SK-N-SH (cell line): ENCODE measurements at regions not wholly inside any gene's neighbourhood (a gene's known extent, or its start where the extent isn't known, plus 50 kb on each side); places are given as distances from the start of the nearest gene placed in this dataset.

Source experiments
- CTCF ChIA-PET: fragments of 300-600, 350-600 bp; formaldehyde crosslinking; extraction: SDS; loops from one replicate; lab custom pipeline; 2021; lab: Yijun Ruan, JAX
- POLR2A ChIA-PET: fragments of 350-600 bp; sonication (Branson Sonifier 250); formaldehyde crosslinking; extraction: SDS; loops from one replicate; lab custom pipeline; 2020; ENCODE audit warnings: antibody characterized with exemption, inconsistent platforms; lab: Yijun Ruan, JAX
- DNase-seq: peaks from one replicate; pipeline ENCODE4 v3.0.0; 2012
- H2AFZ ChIP-seq: fragments of 200-600 bp; sonication (generic); 2 replicates; pipeline ENCODE4 v1.8.1; 2016; ENCODE audit warnings: antibody characterized with exemption, mild to moderate bottlenecking, low read depth
- H3F3A ChIP-seq: fragments of 200-600 bp; sonication (generic); replicated peaks from 2 replicates; pipeline ENCODE3; 2016; ENCODE audit warnings: antibody characterized with exemption, mild to moderate bottlenecking; ENCODE audit not compliant: insufficient read depth
- H3K27ac ChIP-seq, 2 experiments: fragments of 200-500 bp in 1 of 2; fragments of 200-600 bp in 1 of 2; sonication (Bioruptor generic) in 1 of 2; sonication (generic), shearing (Covaris generic) in 1 of 2; 2 replicates each; pipeline versions ENCODE4 v1.5.1 to v1.6.1; 2014 to 2016; ENCODE audit warnings: low read depth in 2 of 2, inconsistent platforms in 1 of 2, low read length in 1 of 2, mild to moderate bottlenecking in 1 of 2, mixed read lengths in 1 of 2
- H3K27me3 ChIP-seq: fragments of 200-600 bp; sonication (generic), shearing (Covaris generic); 2 replicates; pipeline ENCODE4 v1.6.1; 2016; ENCODE audit warnings: mixed run types; ENCODE audit not compliant: insufficient read depth
- H3K36me3 ChIP-seq, 2 experiments: fragments of 200-500 bp in 1 of 2; fragments of 200-600 bp in 1 of 2; sonication (Bioruptor generic) in 1 of 2; sonication (generic) in 1 of 2; replicated peaks in 1 of 2; 2 replicates each; pipeline versions ENCODE3 to v1.5.1; 2014 to 2016; ENCODE audit warnings: low read length in 1 of 2, mild to moderate bottlenecking in 1 of 2; ENCODE audit not compliant: insufficient read depth in 2 of 2, control insufficient read depth in 1 of 2
- H3K4me1 ChIP-seq, 2 experiments: fragments of 200-500 bp in 1 of 2; fragments of 200-600 bp in 1 of 2; sonication (Bioruptor generic) in 1 of 2; sonication (generic), shearing (Covaris generic) in 1 of 2; 2 replicates each; pipeline versions ENCODE4 v1.5.1 to v1.6.1; 2014 to 2016; ENCODE audit warnings: low read depth in 1 of 2, low read length in 1 of 2, mixed run types in 1 of 2; ENCODE audit not compliant: insufficient read depth in 2 of 2, control insufficient read depth in 1 of 2
- H3K4me2 ChIP-seq: fragments of 200-600 bp; sonication (generic), shearing (Covaris generic); 2 replicates; pipeline ENCODE4 v1.6.1; 2017; ENCODE audit warnings: mixed run types
- H3K4me3 ChIP-seq, 2 experiments: fragments of 200-500 bp in 1 of 2; fragments of 200-600 bp in 1 of 2; sonication (Bioruptor generic) in 1 of 2; sonication (generic), shearing (Covaris generic) in 1 of 2; 2 replicates each; pipeline versions ENCODE4 v1.5.1 to v1.8.1; 2014 to 2016; ENCODE audit warnings: low read depth in 2 of 2, inconsistent platforms in 1 of 2, low read length in 1 of 2, mild to moderate bottlenecking in 1 of 2, mixed read lengths in 1 of 2, moderate library complexity in 1 of 2
- H3K79me2 ChIP-seq: fragments of 200-600 bp; sonication (generic); 2 replicates; pipeline ENCODE4 v1.8.1; 2017; ENCODE audit warnings: mild to moderate bottlenecking; ENCODE audit not compliant: insufficient read depth
- H3K9ac ChIP-seq: fragments of 200-600 bp; sonication (generic); 2 replicates; pipeline ENCODE4 v1.6.1; 2017; ENCODE audit warnings: mixed run types
- H3K9me2 ChIP-seq: fragments of 200-600 bp; sonication (generic); 2 replicates; pipeline ENCODE4 v1.6.1; 2017; ENCODE audit warnings: mixed run types
- H3K9me3 ChIP-seq: fragments of 200-600 bp; sonication (generic); 2 replicates; pipeline ENCODE4 v1.6.1; 2017; ENCODE audit warnings: mixed run types, mild to moderate bottlenecking, moderate library complexity
- H4K20me1 ChIP-seq: fragments of 200-600 bp; sonication (generic); 2 replicates; pipeline ENCODE4 v1.6.1; 2017; ENCODE audit warnings: mild to moderate bottlenecking, mixed run types; ENCODE audit not compliant: insufficient read depth
- GATA2 ChIP-seq: sonication (generic); formaldehyde crosslinking; IDR thresholded peaks from 2 replicates; pipeline ENCODE4 v1.5.0; 2020; ENCODE audit warnings: mild to moderate bottlenecking, missing genetic modification reagents
- NFIC ChIP-seq: IDR thresholded peaks from 2 replicates; pipeline ENCODE4 v1.4.0; 2012; ENCODE audit warnings: borderline replicate concordance
- RCOR1 ChIP-seq: fragments of 150-350 bp; IDR thresholded peaks from 2 replicates; pipeline ENCODE4 v1.6.1; 2017; ENCODE audit warnings: antibody characterized with exemption, low read length
- TAF1 ChIP-seq: IDR thresholded peaks from 2 replicates; pipeline ENCODE4 v1.6.1; 2012; ENCODE audit warnings: low read depth, mild to moderate bottlenecking, low read length, moderate library complexity, borderline replicate concordance
- YY1 ChIP-seq: IDR thresholded peaks from 2 replicates; pipeline ENCODE4 v1.4.0; 2012; ENCODE audit warnings: low read depth, mild to moderate bottlenecking
- WGBS: methylation state at CpG from one replicate; pipeline ENCODE4 v1.1.6; 2017; ENCODE audit warnings: low lambda C conversion rate; 5-methylcytosine and 5-hydroxymethylcytosine counted together
- TF ChIP-seq, protein P1 (sequence below): IDR thresholded peaks from 2 replicates; pipeline ENCODE4 v1.4.0; 2012; ENCODE audit warnings: low read depth, borderline replicate concordance
- TF ChIP-seq, protein P2 (sequence below): fragments of 200-600 bp; sonication (generic); IDR thresholded peaks from 2 replicates; pipeline ENCODE4 v1.6.1; 2017; ENCODE audit warnings: antibody characterized with exemption, mild to moderate bottlenecking, moderate library complexity

DNA sequence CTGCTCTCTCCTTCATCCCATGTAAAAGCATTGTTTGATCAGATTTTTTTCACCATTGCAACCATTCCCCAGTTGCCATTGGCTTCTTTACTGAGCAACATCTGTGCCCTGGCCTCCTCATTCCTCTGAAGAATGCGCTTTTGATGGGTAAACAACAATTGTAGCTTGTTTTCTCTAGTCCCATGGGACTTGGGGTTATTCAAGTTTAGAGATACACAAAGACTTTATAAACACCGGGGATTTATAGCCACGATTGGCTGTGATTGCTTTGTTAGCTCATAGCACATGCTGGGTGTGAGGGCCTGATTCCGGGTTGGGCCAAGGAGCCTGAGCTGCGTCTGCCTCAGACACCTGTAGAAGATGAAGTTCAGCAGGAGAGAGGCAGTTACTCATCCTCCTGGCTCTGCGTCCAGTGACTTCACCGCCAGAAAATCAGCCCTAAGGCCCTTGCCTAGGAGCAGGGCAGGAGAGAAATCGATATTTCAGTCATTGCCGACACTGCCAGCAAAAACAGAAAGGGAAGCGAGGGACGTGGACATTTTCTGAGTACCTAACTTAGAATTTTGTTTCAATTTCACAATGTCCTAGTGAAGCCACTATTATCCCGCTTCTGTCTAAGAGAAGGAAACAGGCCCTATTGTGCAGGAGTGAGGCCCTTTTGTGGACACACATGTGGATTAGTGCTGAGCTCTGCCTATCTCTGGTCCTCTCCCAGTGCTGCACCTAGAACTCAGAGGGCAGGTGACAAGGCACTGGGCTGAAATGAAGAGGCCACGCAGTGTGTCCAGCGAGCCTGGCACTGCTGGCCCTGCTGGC, 159.8 kb upstream of the USP24 start:
- Histone ChIP-seq H3K4me2 (no peak overlapping the region), H3K27ac (peak overlapping the region in 1 of 2 experiments; percentile 62; a peak in 1 of 4 replicates)
- CTCF ChIA-PET: interaction anchor here (0.7 to 3.2 kb wide), 54 partner anchors 10 to 1334 kb away, joined by 3 to 38 read pairs (median 4); partner anchors contain the start of gene PLPP3

DNA sequence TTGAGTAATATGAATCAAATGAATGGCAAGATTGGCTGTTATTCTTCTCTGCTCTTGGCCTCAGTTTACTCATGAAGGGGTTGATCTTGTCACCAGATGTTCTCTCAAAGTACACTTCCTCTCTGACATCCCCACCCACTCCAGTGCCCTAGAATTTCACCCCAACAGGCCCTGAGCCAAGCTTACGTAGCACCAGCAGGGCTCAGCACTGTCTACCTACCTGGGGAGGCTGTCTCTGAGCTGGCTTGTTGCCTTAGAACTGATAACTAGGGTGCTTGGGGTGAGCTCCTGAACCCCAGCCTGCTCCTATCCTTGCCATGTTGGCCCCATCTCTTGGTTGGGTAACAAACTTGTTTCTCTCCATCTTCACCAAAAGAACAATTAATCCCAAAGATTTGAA, 159.1 kb upstream of the USP24 start:
- Histone ChIP-seq H3K4me2 (no peak overlapping the region), H3K36me3 (no peaks in the 10 kb centered on the region), H3F3A (no peaks in the 10 kb centered on the region), H4K20me1 (no peaks in the 10 kb centered on the region), H2AFZ (no peak overlapping the region), H3K27ac (no peak overlapping the region), H3K9ac (no peak overlapping the region), H3K9me2 (no peaks in the 10 kb centered on the region), H3K4me3 (no peak overlapping the region), H3K27me3 (no peaks in the 10 kb centered on the region), H3K79me2 (no peaks in the 10 kb centered on the region), H3K4me1 (peaks cover 0 to 7% of the 10 kb centered on the region in 2 experiments; a peak in 1 of 4 replicates), H3K9me3 (no peaks in the 10 kb centered on the region)
- no peak for DNase-seq
- no peak for TF ChIP-seq GATA2 (CRISPR knock-in tag)
- TF ChIP-seq TAF1: no peak
- ChIA-PET CTCF (interaction anchor here (0.6 to 3.2 kb wide), 8 partner anchors 12 to 1211 kb away, joined by 3 to 26 read pairs (median 4); no protein-coding TSS in a partner anchor), POLR2A (interaction anchor here (0.6 kb wide), 1 partner anchor 10 kb away, joined by 3 read pairs; no protein-coding TSS in a partner anchor)
- 100% methylated on average over 1 of the region's 1 CpG for WGBS

More for the DNA sequence above, 159.8 kb upstream of the USP24 start:
- WGBS: 93% methylated on average over 13 of the region's 14 CpGs
- no peaks in the 10 kb centered on the region for H3K9me3 ChIP-seq
- no peaks in the 10 kb centered on the region for H4K20me1 ChIP-seq
- no peaks in the 10 kb centered on the region for H3K27me3 ChIP-seq
- no peaks in the 10 kb centered on the region for H3K79me2 ChIP-seq
- no peak for DNase-seq
- H3K9me2 ChIP-seq: no peaks in the 10 kb centered on the region
- no peaks in the 10 kb centered on the region for H3K36me3 ChIP-seq
- no peak overlapping the region for H3K9ac ChIP-seq
- TF ChIP-seq, protein P1, sequence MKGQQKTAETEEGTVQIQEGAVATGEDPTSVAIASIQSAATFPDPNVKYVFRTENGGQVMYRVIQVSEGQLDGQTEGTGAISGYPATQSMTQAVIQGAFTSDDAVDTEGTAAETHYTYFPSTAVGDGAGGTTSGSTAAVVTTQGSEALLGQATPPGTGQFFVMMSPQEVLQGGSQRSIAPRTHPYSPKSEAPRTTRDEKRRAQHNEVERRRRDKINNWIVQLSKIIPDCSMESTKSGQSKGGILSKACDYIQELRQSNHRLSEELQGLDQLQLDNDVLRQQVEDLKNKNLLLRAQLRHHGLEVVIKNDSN: no peak
- TF ChIP-seq YY1: no peak
- no peak for TF ChIP-seq GATA2 (CRISPR knock-in tag)
- TF ChIP-seq NFIC: no peak
- TF ChIP-seq, protein P2, sequence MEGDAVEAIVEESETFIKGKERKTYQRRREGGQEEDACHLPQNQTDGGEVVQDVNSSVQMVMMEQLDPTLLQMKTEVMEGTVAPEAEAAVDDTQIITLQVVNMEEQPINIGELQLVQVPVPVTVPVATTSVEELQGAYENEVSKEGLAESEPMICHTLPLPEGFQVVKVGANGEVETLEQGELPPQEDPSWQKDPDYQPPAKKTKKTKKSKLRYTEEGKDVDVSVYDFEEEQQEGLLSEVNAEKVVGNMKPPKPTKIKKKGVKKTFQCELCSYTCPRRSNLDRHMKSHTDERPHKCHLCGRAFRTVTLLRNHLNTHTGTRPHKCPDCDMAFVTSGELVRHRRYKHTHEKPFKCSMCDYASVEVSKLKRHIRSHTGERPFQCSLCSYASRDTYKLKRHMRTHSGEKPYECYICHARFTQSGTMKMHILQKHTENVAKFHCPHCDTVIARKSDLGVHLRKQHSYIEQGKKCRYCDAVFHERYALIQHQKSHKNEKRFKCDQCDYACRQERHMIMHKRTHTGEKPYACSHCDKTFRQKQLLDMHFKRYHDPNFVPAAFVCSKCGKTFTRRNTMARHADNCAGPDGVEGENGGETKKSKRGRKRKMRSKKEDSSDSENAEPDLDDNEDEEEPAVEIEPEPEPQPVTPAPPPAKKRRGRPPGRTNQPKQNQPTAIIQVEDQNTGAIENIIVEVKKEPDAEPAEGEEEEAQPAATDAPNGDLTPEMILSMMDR: no peak
- no peak for TF ChIP-seq RCOR1
- H3F3A ChIP-seq: no peaks in the 10 kb centered on the region
- no peak overlapping the region for H2AFZ ChIP-seq
- H3K4me1 ChIP-seq: peaks cover 0 to 7% of the 10 kb centered on the region in 2 experiments; a peak in 1 of 4 replicates
- POLR2A ChIA-PET: no interaction called here
- no peak overlapping the region for H3K4me3 ChIP-seq
